Adrenal gland (tissue), 5 donors: ENCODE measurements at regions not wholly inside any gene's neighbourhood (a gene's known extent, or its start where the extent isn't known, plus 50 kb on each side); places are given as distances from the start of the nearest gene placed in this dataset.

ENCODE experiments used
- CTCF ChIP-seq, 6 experiments: fragments of 450-650 bp in 4 of 6; fragments of 200-600 bp in 2 of 6; sonication (generic) in 1 of 6; IDR thresholded peaks; 1 replicate in 5 of 6; 2 replicates in 1 of 6; pipeline versions ENCODE4 v1.5.1 to v1.8.0; 2016 to 2021; ENCODE audit warnings: antibody characterized with exemption in 6 of 6, mild to moderate bottlenecking in 2 of 6, moderate library complexity in 1 of 6
- POLR2A ChIP-seq, 2 donors: fragments of 450-650 bp; IDR thresholded peaks; one replicate each; pipeline ENCODE4 v1.6.1; 2017; ENCODE audit warnings: antibody characterized with exemption in 2 of 2, mild to moderate bottlenecking in 2 of 2, moderate library complexity in 1 of 2
- donor health status: DM: no; HTN: no; CAD: no.

- TF ChIP-seq CTCF (IDR thresholded peaks at IDR 0.05) (no peak), POLR2A (IDR thresholded peaks at IDR 0.05) (no peak)
These were observed 399.5 kb upstream of the TNRC6C start for GRCh38 chr17:77558846-77559626.
